WTC11 (cell line): ENCODE measurements at regions not wholly inside any gene's neighbourhood (a gene's known extent, or its start where the extent isn't known, plus 50 kb on each side); places are given as distances from the start of the nearest gene placed in this dataset.

Experiments
- ATAC-seq: fragments of 200-7000 bp; cut with Tn5 transposase; 2 replicates; pipeline ENCODE4 v1.10.0; 2021; ENCODE audit warnings: mild to moderate bottlenecking, moderate library complexity
- CTCF ChIA-PET: fragments of 300-600 bp; sonication (Branson Sonifier 250); formaldehyde crosslinking; loops from one replicate; lab custom pipeline; 2021; ENCODE audit warnings: antibody characterized with exemption; lab: Charles Lee
- POLR2A ChIA-PET: fragments of 350-600 bp; sonication (Branson Sonifier 250); formaldehyde crosslinking; loops from one replicate; lab custom pipeline; 2021; ENCODE audit warnings: antibody characterized with exemption; lab: Charles Lee
- DNase-seq: peaks from one replicate; pipeline ENCODE4 v3.0.0; 2021; ENCODE audit warnings: low spot score
- H3K27ac Mint-ChIP-seq: 2 replicates; pipeline ENCODE4 v1.8.0; 2021; ENCODE audit warnings: mixed read lengths
- H3K27me3 Mint-ChIP-seq: 2 replicates; pipeline ENCODE4 v1.8.0; 2021; ENCODE audit warnings: low read depth, mild to moderate bottlenecking, moderate library complexity, mixed read lengths
- H3K36me3 Mint-ChIP-seq: 2 replicates; pipeline ENCODE4 v1.8.0; 2021; ENCODE audit warnings: mixed read lengths
- H3K4me1 Mint-ChIP-seq: 2 replicates; pipeline ENCODE4 v1.8.0; 2022; ENCODE audit warnings: mixed read lengths
- H3K4me3 Mint-ChIP-seq: 2 replicates; pipeline ENCODE4 v1.8.0; 2021; ENCODE audit warnings: mild to moderate bottlenecking, moderate library complexity, mixed read lengths
- H3K9me3 Mint-ChIP-seq: 2 replicates; pipeline ENCODE4 v1.8.0; 2021; ENCODE audit warnings: mixed read lengths
- ATF1 ChIP-seq: sonication (generic); formaldehyde crosslinking; IDR thresholded peaks from 2 replicates; pipeline ENCODE4 v1.8.1; 2023; ENCODE audit warnings: mild to moderate bottlenecking, moderate library complexity, missing genetic modification reagents
- CREM ChIP-seq: sonication (generic); formaldehyde crosslinking; IDR thresholded peaks from 2 replicates; pipeline ENCODE4 v1.8.1; 2022; ENCODE audit warnings: mild to moderate bottlenecking, missing genetic modification reagents, moderate library complexity
- ERG ChIP-seq: fragments of 250-450 bp; sonication (Bioruptor Pico); IDR thresholded peaks from 2 replicates; pipeline ENCODE4 v1.8.0; 2021; ENCODE audit warnings: mild to moderate bottlenecking
- GABPB1 ChIP-seq: sonication (generic); formaldehyde crosslinking; IDR thresholded peaks from 2 replicates; pipeline ENCODE4 v1.8.1; 2023; ENCODE audit warnings: mild to moderate bottlenecking, missing genetic modification reagents
- GRHL2 ChIP-seq: fragments of 250-450 bp; sonication (Bioruptor Pico); IDR thresholded peaks from 2 replicates; pipeline ENCODE4 v1.8.0; 2022; ENCODE audit warnings: mild to moderate bottlenecking, moderate library complexity; ENCODE audit not compliant: insufficient replicate concordance, severe bottlenecking
- HMGA2 ChIP-seq: fragments of 250-450 bp; sonication (Bioruptor Pico); IDR thresholded peaks from 2 replicates; pipeline ENCODE4 v1.4.0; 2021; ENCODE audit warnings: mild to moderate bottlenecking, moderate library complexity
- JAZF1 ChIP-seq: fragments of 250-450 bp; sonication (Bioruptor Pico); IDR thresholded peaks from 2 replicates; pipeline ENCODE4 v1.9.0; 2021; ENCODE audit warnings: moderate library complexity, mild to moderate bottlenecking, inconsistent platforms
- KAT7 ChIP-seq: sonication (generic); formaldehyde crosslinking; IDR thresholded peaks from 2 replicates; pipeline ENCODE4 v1.8.1; 2023; ENCODE audit warnings: missing genetic modification reagents, mild to moderate bottlenecking, borderline replicate concordance
- MXD4 ChIP-seq: fragments of 250-450 bp; sonication (Bioruptor Pico); IDR thresholded peaks from 2 replicates; pipeline ENCODE4 v1.8.0; 2021; ENCODE audit warnings: mild to moderate bottlenecking, moderate library complexity, borderline replicate concordance
- NR1H2 ChIP-seq: sonication (generic); formaldehyde crosslinking; IDR thresholded peaks from 2 replicates; pipeline ENCODE4 v1.9.0; 2021; ENCODE audit warnings: mild to moderate bottlenecking, moderate library complexity, missing genetic modification reagents
- NR3C1 ChIP-seq: sonication (generic); formaldehyde crosslinking; conservative IDR thresholded peaks from 2 replicates; pipeline ENCODE4 v1.8.1; 2023; ENCODE audit warnings: low read depth, mild to moderate bottlenecking, missing genetic modification reagents
- SP1 ChIP-seq: sonication (generic); formaldehyde crosslinking; conservative IDR thresholded peaks from 2 replicates; pipeline ENCODE4 v1.8.1; 2022; ENCODE audit warnings: missing genetic modification reagents
- TEAD1 ChIP-seq: sonication (generic); formaldehyde crosslinking; IDR thresholded peaks from 2 replicates; pipeline ENCODE4 v1.8.0; 2022; ENCODE audit warnings: mild to moderate bottlenecking, missing genetic modification reagents
- USF1 ChIP-seq: sonication (generic); formaldehyde crosslinking; IDR thresholded peaks from 2 replicates; pipeline ENCODE4 v1.8.0; 2022; ENCODE audit warnings: mild to moderate bottlenecking, missing genetic modification reagents
- USF2 ChIP-seq: sonication (generic); formaldehyde crosslinking; IDR thresholded peaks from 2 replicates; pipeline ENCODE4 v1.8.1; 2023; ENCODE audit warnings: mild to moderate bottlenecking, missing genetic modification reagents, moderate library complexity
- ZNF232 ChIP-seq: sonication (generic); formaldehyde crosslinking; IDR thresholded peaks from 2 replicates; pipeline ENCODE4 v1.8.0; 2022; ENCODE audit warnings: mild to moderate bottlenecking, missing genetic modification reagents
- ZNF281 ChIP-seq: sonication (generic); formaldehyde crosslinking; IDR thresholded peaks from 2 replicates; pipeline ENCODE4 v1.8.0; 2023; ENCODE audit warnings: mild to moderate bottlenecking, missing genetic modification reagents
- ZNF416 ChIP-seq: fragments of 250-450 bp; sonication (Bioruptor Pico); IDR thresholded peaks from 2 replicates; pipeline ENCODE4 v1.9.0; 2021; ENCODE audit warnings: mild to moderate bottlenecking, inconsistent platforms
- ZNF423 ChIP-seq: fragments of 250-450 bp; sonication (Bioruptor Pico); IDR thresholded peaks from 2 replicates; pipeline ENCODE4 v2.1.2; 2022; ENCODE audit warnings: mild to moderate bottlenecking, moderate library complexity
- ZSCAN18 ChIP-seq: fragments of 250-450 bp; sonication (Bioruptor Pico); IDR thresholded peaks from 2 replicates; pipeline ENCODE4 v2.1.2; 2022; ENCODE audit warnings: mild to moderate bottlenecking, moderate library complexity

- peaks cover 3% of the 10 kb centered on the region; the same call in 1 of the 2 replicates for H3K9me3 Mint-ChIP-seq
- ChIA-PET CTCF (interaction anchor here (0.6 to 1.9 kb wide), 4 partner anchors 52 to 298 kb away, joined by 3 to 21 read pairs (median 4); no protein-coding TSS in a partner anchor), POLR2A (no interaction called here)
- H3K27me3 Mint-ChIP-seq: no peaks in the 10 kb centered on the region
- no peak overlapping the region for H3K27ac Mint-ChIP-seq
- no peak for ATAC-seq
- H3K36me3 Mint-ChIP-seq: no peaks in the 10 kb centered on the region
- TF ChIP-seq KAT7 (CRISPR knock-in tag) (no peak), HMGA2 (CRISPR knock-in tag) (peak; percentile 99; the same call in 1 of the 2 replicates)
- H3K4me1 Mint-ChIP-seq: peaks cover 5% of the 10 kb centered on the region
- DNase-seq: no peak
- no peak overlapping the region for H3K4me3 Mint-ChIP-seq
Measured at GRCh38 chr10:31081937-31082840, 50.5 kb upstream of the ZNF438 start.

- TF ChIP-seq USF1 (CRISPR knock-in tag): 0 out of 2 replicates have a peak, but pooled peaks have one; percentile 16
- TF ChIP-seq CREM: no peak
- TF ChIP-seq USF2 (CRISPR knock-in tag): peak; percentile 38; the same call in 1 of the 2 replicates
- no peak for TF ChIP-seq ATF1
- peak; percentile 49; the same call in 1 of the 2 replicates for TF ChIP-seq TEAD1 (CRISPR knock-in tag)
- no peak for TF ChIP-seq ZNF423 (CRISPR knock-in tag)
- Mint-ChIP-seq H3K27me3 (no peaks in the 10 kb centered on the region), H3K27ac (no peak overlapping the region), H3K36me3 (no peaks in the 10 kb centered on the region), H3K9me3 (peaks cover 3% of the 10 kb centered on the region; the same call in 1 of the 2 replicates), H3K4me3 (no peak overlapping the region), H3K4me1 (peaks cover 5% of the 10 kb centered on the region)
- DNase-seq: peak; percentile 58
- CTCF ChIA-PET: interaction anchor here (0.6 to 1.9 kb wide), 12 partner anchors 11 to 332 kb away, joined by 3 to 21 read pairs (median 4); partner anchors contain the start of gene ZNF438
- POLR2A ChIA-PET: interaction anchor here (1.2 kb wide), 1 partner anchor 52 kb away, joined by 3 read pairs; the partner anchor contains the start of gene ZNF438
- ATAC-seq: peak; percentile 88
Measured at GRCh38 chr10:31083765-31084184, 52.1 kb upstream of the ZNF438 start.

GRCh38 chr10:31087011-31087410 is 55.3 kb upstream of the ZNF438 start:
- ChIA-PET CTCF (no interaction called here), POLR2A (no interaction called here)
- Mint-ChIP-seq H3K4me3 (no peak overlapping the region), H3K36me3 (no peaks in the 10 kb centered on the region), H3K27me3 (no peaks in the 10 kb centered on the region), H3K4me1 (peaks cover 5% of the 10 kb centered on the region), H3K27ac (no peak overlapping the region), H3K9me3 (no peaks in the 10 kb centered on the region)
- ATAC-seq: no peak
- no peak for DNase-seq
- TF ChIP-seq NR1H2 (CRISPR knock-in tag): no peak

GRCh38 chr10:31087851-31088250 is 56.2 kb upstream of the ZNF438 start:
- Mint-ChIP-seq H3K4me1 (no peaks in the 10 kb centered on the region), H3K27me3 (no peaks in the 10 kb centered on the region), H3K4me3 (no peak overlapping the region), H3K27ac (no peak overlapping the region), H3K36me3 (no peaks in the 10 kb centered on the region), H3K9me3 (no peaks in the 10 kb centered on the region)
- ChIA-PET CTCF (interaction anchor here (1.0 kb wide), 1 partner anchor 303 kb away, joined by 3 read pairs; no protein-coding TSS in a partner anchor), POLR2A (no interaction called here)
- DNase-seq: no peak
- ATAC-seq: no peak
- TF ChIP-seq JAZF1 (no peak), ZNF232 (CRISPR knock-in tag) (no peak), GABPB1 (CRISPR knock-in tag) (no peak), SP1 (CRISPR knock-in tag) (no peak), ERG (no peak), NR3C1 (CRISPR knock-in tag) (no peak), ZSCAN18 (CRISPR knock-in tag) (no peak), MXD4 (CRISPR knock-in tag) (no peak), ZNF423 (CRISPR knock-in tag) (no peak), ZNF281 (CRISPR knock-in tag) (no peak), GRHL2 (no peak), ZNF416 (CRISPR knock-in tag) (no peak), ATF1 (no peak)
